Spleen (tissue), 11 donors: ENCODE measurements at regions not wholly inside any gene's neighbourhood (a gene's known extent, or its start where the extent isn't known, plus 50 kb on each side); places are given as distances from the start of the nearest gene placed in this dataset.

ENCODE experiments used
- DNase-seq: peaks from one replicate; pipeline ENCODE4 v3.0.0-alpha.2; 2020
- H3K27ac ChIP-seq, 8 donors: fragments of 200-600 bp; sonication (generic) in 7 of 8; 1 replicate in 4 of 8; 2 replicates in 4 of 8; pipeline versions ENCODE4 v1.5.0 to v1.8.0; 2016 to 2021; ENCODE audit warnings: inconsistent platforms in 4 of 8, mild to moderate bottlenecking in 4 of 8, moderate library complexity in 1 of 8
- H3K27me3 ChIP-seq, 7 donors: fragments of 200-600 bp; sonication (generic) in 6 of 7; replicated peaks in 1 of 7; 1 replicate in 4 of 7; 2 replicates in 3 of 7; pipeline versions ENCODE4 v1.5.0 to v1.8.0; 2016 to 2021; ENCODE audit warnings: inconsistent platforms in 3 of 7, mild to moderate bottlenecking in 1 of 7
- H3K36me3 ChIP-seq, 6 donors: fragments of 200-600 bp; sonication (generic) in 5 of 6; 1 replicate in 4 of 6; 2 replicates in 2 of 6; pipeline versions ENCODE4 v1.5.0 to v1.8.0; 2016 to 2021; ENCODE audit warnings: inconsistent platforms in 2 of 6
- H3K4me1 ChIP-seq, 6 donors: fragments of 200-600 bp; sonication (generic) in 5 of 6; 1 replicate in 3 of 6; 2 replicates in 3 of 6; pipeline versions ENCODE4 v1.5.0 to v1.8.0; 2016 to 2021; ENCODE audit warnings: inconsistent platforms in 3 of 6
- H3K4me3 ChIP-seq, 8 donors: fragments of 200-600 bp; sonication (generic) in 7 of 8; 1 replicate in 4 of 8; 2 replicates in 4 of 8; pipeline versions ENCODE4 v1.5.0 to v1.8.0; 2016 to 2021; ENCODE audit warnings: inconsistent platforms in 4 of 8, mild to moderate bottlenecking in 4 of 8, moderate library complexity in 2 of 8
- H3K9me3 ChIP-seq, 8 donors: fragments of 200-600 bp; sonication (generic) in 7 of 8; 1 replicate in 4 of 8; 2 replicates in 4 of 8; pipeline versions ENCODE4 v1.5.0 to v1.8.0; 2016 to 2021; ENCODE audit warnings: inconsistent platforms in 4 of 8
- CTCF ChIP-seq, 11 experiments: fragments of 200-600 bp in 7 of 11; fragments of 450-650 bp in 4 of 11; sonication (generic) in 4 of 11; IDR thresholded peaks in 8 of 11; conservative IDR thresholded peaks in 3 of 11; 1 replicate in 7 of 11; 2 replicates in 4 of 11; pipeline versions ENCODE4 v1.4.0 to v1.8.0; 2016 to 2021; ENCODE audit warnings: antibody characterized with exemption in 11 of 11, inconsistent platforms in 4 of 11, mild to moderate bottlenecking in 1 of 11
- POLR2A ChIP-seq, 3 donors: fragments of 450-650 bp; IDR thresholded peaks; one replicate each; pipeline ENCODE4 v1.5.1; 2017; ENCODE audit warnings: antibody characterized with exemption in 3 of 3, mild to moderate bottlenecking in 1 of 3
- POLR2AphosphoS5 ChIP-seq, 3 donors: sonication (generic); formaldehyde crosslinking; IDR thresholded peaks; one replicate each; pipeline ENCODE4 v1.5.1; 2017; ENCODE audit warnings: antibody characterized with exemption in 3 of 3
- WGBS, 5 donors: extraction: QIAGEN DNeasy Blood & Tissue Kit in 3 of 5; methylation state at CpG; one replicate each; pipeline versions ENCODE4 v1.1.5 to v1.1.7; 2013 to 2018; 5-methylcytosine and 5-hydroxymethylcytosine counted together
- intact Hi-C: fragments of 100-400 bp; cut with DNase I; formaldehyde crosslinking; loops from one replicate; pipeline ENCODE4 v1.15.0; 2023; ENCODE audit warnings: low total_unique reads
- donor health status: healthy with polysubstance abuse.
- donor health status: DM: no; HTN: no; CAD: no; lungs with moderate emphysema.
- donor health status: DM: no; HTN: no; CAD: no.
- donor health status: Bipolar disorder and iron deficiency.
- donor health status: healthy.
- donor health status: DM: no; HTN: no; CAD: no.
- donor health status: DM: yes; HTN: yes; CAD: no.

GRCh38 chr9:28319981-28320380, 746.7 kb upstream of the C9orf72 start:
- TF ChIP-seq CTCF (IDR thresholded peaks at IDR 0.05 in 8 of 11, conservative IDR thresholded peaks at IDR 0.05 in 3 of 11) (no peak), POLR2AphosphoS5 (IDR thresholded peaks at IDR 0.05) (no peak), POLR2A (IDR thresholded peaks at IDR 0.05) (no peak)
- Histone ChIP-seq H3K36me3 (no peaks in the 10 kb centered on the region), H3K27ac (no peak overlapping the region), H3K9me3 (peaks cover 0 to 3% (median 0%) of the 10 kb centered on the region in 8 donors), H3K4me1 (no peaks in the 10 kb centered on the region), H3K27me3 (no peaks in the 10 kb centered on the region), H3K4me3 (no peak overlapping the region)
- 54 to 73% (median 71%) methylated on average over 2 of the region's 2 CpGs for WGBS, 5 donors
- no peak for DNase-seq
- intact Hi-C loops, result no loop called here

- H3K9me3 ChIP-seq, result peaks cover 0 to 6% (median 0%) of the 10 kb centered on the region in 8 donors
- TF ChIP-seq CTCF (IDR thresholded peaks at IDR 0.05 in 8 of 11, conservative IDR thresholded peaks at IDR 0.05 in 3 of 11) (no peak), POLR2A (IDR thresholded peaks at IDR 0.05) (no peak), POLR2AphosphoS5 (IDR thresholded peaks at IDR 0.05) (no peak)
- no peak overlapping the region for H3K27ac ChIP-seq
- no peak overlapping the region for H3K4me3 ChIP-seq
- intact Hi-C loops, result no loop called here
- no peaks in the 10 kb centered on the region for H3K27me3 ChIP-seq
- no peaks in the 10 kb centered on the region for H3K36me3 ChIP-seq
- 34 to 57% (median 45%) methylated on average over 5 of the region's 5 CpGs for WGBS, 5 donors
- no peaks in the 10 kb centered on the region for H3K4me1 ChIP-seq
- DNase-seq, result no peak
These were observed 747.3 kb upstream of the C9orf72 start for GRCh38 chr9:28320616-28321015.

- Histone ChIP-seq H3K27me3 (no peaks in the 10 kb centered on the region), H3K27ac (no peak overlapping the region), H3K4me1 (no peaks in the 10 kb centered on the region), H3K9me3 (peaks cover 0 to 12% (median 0%) of the 10 kb centered on the region in 8 donors), H3K36me3 (no peaks in the 10 kb centered on the region), H3K4me3 (no peak overlapping the region)
- no peak for DNase-seq
- 77 to 86% (median 82%) methylated on average over 3 of the region's 3 CpGs for WGBS, 5 donors
- intact Hi-C loops, result no loop called here
- TF ChIP-seq POLR2A (IDR thresholded peaks at IDR 0.05) (no peak), POLR2AphosphoS5 (IDR thresholded peaks at IDR 0.05) (no peak), CTCF (IDR thresholded peaks at IDR 0.05 in 8 of 11, conservative IDR thresholded peaks at IDR 0.05 in 3 of 11) (no peak)
These were observed 756.0 kb upstream of the C9orf72 start for GRCh38 chr9:28329323-28329722.

GRCh38 chr9:28332648-28333047, 759.4 kb upstream of the C9orf72 start:
- Histone ChIP-seq H3K27ac (no peak overlapping the region), H3K36me3 (no peaks in the 10 kb centered on the region), H3K27me3 (no peaks in the 10 kb centered on the region), H3K4me1 (no peaks in the 10 kb centered on the region), H3K4me3 (no peak overlapping the region), H3K9me3 (peaks cover 0 to 5% (median 1%) of the 10 kb centered on the region in 8 donors)
- TF ChIP-seq POLR2A (IDR thresholded peaks at IDR 0.05), result no peak
- TF ChIP-seq POLR2AphosphoS5 (IDR thresholded peaks at IDR 0.05), result no peak
- TF ChIP-seq CTCF (IDR thresholded peaks at IDR 0.05 in 8 of 11, conservative IDR thresholded peaks at IDR 0.05 in 3 of 11), result no peak
- DNase-seq, result no peak
- WGBS, 5 donors, result 63 to 83% (median 75%) methylated on average over 3 of the region's 3 CpGs
- intact Hi-C loops, result no loop called here
